GM19035 (cell line): ENCODE measurements at regions not wholly inside any gene's neighbourhood (a gene's known extent, or its start where the extent isn't known, plus 50 kb on each side); places are given as distances from the start of the nearest gene placed in this dataset.

Source experiments
- ATAC-seq: cut with Tn5 transposase; IDR thresholded peaks from one replicate; pipeline ENCODE4 v1.9.1; 2021; ENCODE audit not compliant: unreplicated experiment

- no peak for ATAC-seq
These were observed 66.3 kb upstream of the SLC6A6 start for GRCh38 chr3:14335774-14336748.

GRCh38 chr3:14336749-14337598, 65.4 kb upstream of the SLC6A6 start:
- no peak for ATAC-seq

DNA sequence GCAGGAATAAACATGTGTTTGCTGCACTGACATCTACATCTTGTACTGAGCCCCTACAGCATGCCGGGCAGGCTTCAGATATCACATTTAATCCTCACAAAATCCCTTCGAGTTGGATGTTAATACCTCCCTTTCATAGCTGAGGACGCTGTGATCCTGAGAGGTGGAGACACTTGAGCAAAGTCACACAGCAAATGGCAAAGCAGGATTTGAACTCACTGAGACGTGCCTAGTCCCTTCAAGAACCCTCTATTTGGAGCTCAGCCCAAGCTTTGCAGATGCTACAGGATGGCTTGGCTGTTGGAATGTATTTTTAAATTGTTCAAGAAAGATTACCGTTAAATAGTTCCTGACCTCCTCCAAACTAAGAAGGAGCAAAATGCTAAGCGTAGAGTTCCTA, 64.6 kb upstream of the SLC6A6 start:
- no peak for ATAC-seq

GRCh38 chr3:14338242-14338641, 64.2 kb upstream of the SLC6A6 start:
- ATAC-seq = no peak

GRCh38 chr3:14338898-14339458, 63.4 kb upstream of the SLC6A6 start:
- ATAC-seq = no peak

- no peak for ATAC-seq
These were observed 61.3 kb upstream of the SLC6A6 start for GRCh38 chr3:14340960-14341708.

DNA sequence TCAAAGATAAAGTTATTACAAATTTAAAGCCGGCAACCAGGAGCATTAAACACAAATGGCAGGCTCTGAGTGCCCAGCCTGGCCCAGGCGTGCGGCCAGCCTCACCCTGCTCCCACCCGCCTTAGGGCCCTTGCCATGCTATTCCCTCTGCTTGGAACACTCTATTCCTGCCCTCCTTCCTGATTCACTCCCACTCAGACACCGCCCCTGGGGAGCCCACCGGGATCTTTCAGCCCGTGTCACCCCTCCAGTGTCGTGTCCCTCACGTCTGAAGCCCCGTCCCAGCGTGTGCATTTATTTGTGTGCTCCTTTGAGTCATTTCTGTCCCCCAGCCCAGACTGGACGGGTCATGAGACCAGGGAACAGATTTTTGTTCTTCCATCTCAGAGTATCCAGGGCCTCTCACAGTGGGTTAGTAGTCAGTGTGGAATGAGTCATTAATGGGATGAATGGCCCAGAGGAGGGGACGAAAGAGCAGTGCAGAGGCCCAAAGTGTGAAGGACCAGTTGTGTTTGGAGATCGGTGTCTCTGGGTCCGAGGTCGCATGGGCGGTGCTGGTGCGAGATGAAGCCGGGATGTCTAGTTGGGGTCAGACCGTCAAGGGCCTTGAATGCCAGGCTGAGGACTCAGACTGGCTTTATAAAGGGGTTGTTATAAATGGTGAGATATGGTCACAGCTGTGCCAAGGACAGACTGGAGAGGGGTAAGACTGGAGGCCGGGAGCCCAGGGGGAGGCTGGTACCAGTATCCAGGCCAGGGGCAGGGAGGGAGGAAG, 58.9 kb upstream of the SLC6A6 start:
- ATAC-seq = no peak

DNA sequence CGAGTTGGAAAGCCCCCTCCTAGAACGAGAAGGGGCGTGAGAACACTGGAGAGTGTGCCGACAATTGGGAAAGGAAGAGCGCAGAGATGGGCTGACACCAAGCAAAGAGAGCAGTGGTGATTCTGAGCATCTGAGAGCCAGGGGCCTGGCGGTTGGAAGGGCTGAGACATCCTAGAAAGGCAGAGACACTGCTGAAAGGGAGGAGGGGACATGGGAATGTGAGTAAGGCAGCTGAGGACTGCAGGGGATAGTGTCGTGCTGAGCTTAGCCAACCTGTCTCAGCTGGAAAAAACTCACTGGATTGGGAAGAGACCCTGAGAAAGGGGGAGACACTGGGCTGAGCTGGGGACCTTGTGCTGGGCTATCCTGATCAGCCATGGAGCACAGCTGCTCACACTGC, 58.1 kb upstream of the SLC6A6 start:
- ATAC-seq = no peak

GRCh38 chr3:14345496-14346150, 56.8 kb upstream of the SLC6A6 start:
- ATAC-seq = no peak

DNA sequence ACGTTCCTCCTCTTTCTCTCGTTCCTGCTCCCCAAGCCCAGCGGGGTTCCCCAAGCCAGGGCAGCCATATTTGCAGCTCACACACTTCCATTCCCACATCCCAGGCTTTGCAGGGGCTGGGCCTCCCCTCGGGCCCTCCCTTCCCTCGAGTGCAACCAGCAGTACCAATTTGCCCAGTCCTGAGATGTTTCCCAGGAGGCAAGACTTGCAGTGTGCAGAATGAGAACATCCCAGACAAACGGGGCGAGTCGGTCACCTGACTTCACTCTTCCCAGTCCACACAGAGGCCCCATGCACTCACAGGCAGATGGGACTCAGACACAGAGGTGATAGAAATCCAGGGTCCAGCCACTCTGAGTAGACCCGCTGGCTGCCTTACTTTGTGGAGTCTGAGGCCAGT, 56.2 kb upstream of the SLC6A6 start:
- no peak for ATAC-seq

DNA sequence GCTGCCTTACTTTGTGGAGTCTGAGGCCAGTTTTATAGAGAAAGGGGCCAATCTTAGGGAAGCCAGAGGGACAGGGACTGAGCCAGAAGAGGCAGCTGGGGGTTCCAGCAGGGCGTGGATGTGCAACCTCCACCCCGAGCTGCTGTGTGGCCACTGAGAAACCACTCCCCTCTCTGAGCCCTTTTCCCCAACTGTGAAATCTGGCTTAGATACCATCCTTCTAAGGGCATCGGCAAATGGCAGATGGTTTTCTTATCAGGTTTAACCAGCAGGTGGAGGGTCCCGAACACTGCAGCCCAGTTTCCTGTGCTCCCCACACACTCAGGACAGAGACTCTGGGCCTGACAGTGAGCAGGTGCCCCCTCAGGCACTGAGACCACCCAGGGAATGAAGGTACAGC, 55.8 kb upstream of the SLC6A6 start:
- no peak for ATAC-seq

DNA sequence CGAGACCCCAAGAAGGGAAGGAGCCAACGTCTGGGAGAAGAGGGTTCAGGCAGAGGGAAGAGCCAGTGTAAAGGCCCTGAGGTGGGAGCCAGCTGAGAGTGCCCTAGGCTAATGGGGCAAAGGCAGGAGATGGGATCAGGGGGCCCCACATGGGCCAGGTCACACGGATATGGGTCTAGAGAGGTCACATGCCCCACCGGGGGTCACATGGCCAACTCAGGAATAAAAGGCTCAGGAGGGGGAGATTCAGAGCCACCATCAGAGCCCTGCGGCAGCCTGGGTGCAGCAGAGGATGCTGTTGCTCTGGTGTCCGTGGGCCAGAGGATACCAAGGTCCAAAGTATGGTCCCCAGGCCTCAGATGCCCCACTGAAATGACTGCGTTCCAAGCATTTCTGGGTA, 55.3 kb upstream of the SLC6A6 start:
- no peak for ATAC-seq

GRCh38 chr3:14351617-14352001, 50.8 kb upstream of the SLC6A6 start:
- no peak for ATAC-seq

- ATAC-seq = no peak
These were observed 50.3 kb upstream of the SLC6A6 start for GRCh38 chr3:14352002-14352627.
